Right atrium auricular region (tissue), 2 donors: ENCODE measurements at regions not wholly inside any gene's neighbourhood (a gene's known extent, or its start where the extent isn't known, plus 50 kb on each side); places are given as distances from the start of the nearest gene placed in this dataset.

Source experiments
- DNase-seq: peaks from one replicate; pipeline ENCODE4 v3.0.0-alpha.2; 2019; ENCODE audit warnings: low spot score
- H3K27ac ChIP-seq, 2 donors: fragments of 200-600 bp; sonication (generic); 1 replicate in 1 of 2; 2 replicates in 1 of 2; pipeline ENCODE4 v1.5.1; 2016 to 2019
- H3K27me3 ChIP-seq, 2 donors: fragments of 200-600 bp; sonication (generic); one replicate each; pipeline versions ENCODE4 v1.5.1 to v1.6.0; 2017 to 2019
- H3K36me3 ChIP-seq: fragments of 200-600 bp; sonication (generic); one replicate; pipeline ENCODE4 v1.5.1; 2016
- H3K4me1 ChIP-seq, 2 donors: fragments of 200-600 bp; sonication (generic); one replicate each; pipeline versions ENCODE4 v1.5.1 to v1.6.0; 2017 to 2019
- H3K4me3 ChIP-seq, 2 donors: fragments of 200-600 bp; sonication (generic); 1 replicate in 1 of 2; 2 replicates in 1 of 2; pipeline ENCODE4 v1.5.1; 2017 to 2019; ENCODE audit warnings: mild to moderate bottlenecking in 1 of 2, moderate library complexity in 1 of 2
- H3K9me3 ChIP-seq, 2 donors: fragments of 200-600 bp; sonication (generic); one replicate each; pipeline ENCODE4 v1.5.1; 2019
- TF ChIP-seq, protein P1 (sequence below), 2 donors: fragments of 200-600 bp; sonication (generic); IDR thresholded peaks; one replicate each; pipeline ENCODE4 v1.5.1; 2019; ENCODE audit warnings: antibody characterized with exemption in 2 of 2

DNA sequence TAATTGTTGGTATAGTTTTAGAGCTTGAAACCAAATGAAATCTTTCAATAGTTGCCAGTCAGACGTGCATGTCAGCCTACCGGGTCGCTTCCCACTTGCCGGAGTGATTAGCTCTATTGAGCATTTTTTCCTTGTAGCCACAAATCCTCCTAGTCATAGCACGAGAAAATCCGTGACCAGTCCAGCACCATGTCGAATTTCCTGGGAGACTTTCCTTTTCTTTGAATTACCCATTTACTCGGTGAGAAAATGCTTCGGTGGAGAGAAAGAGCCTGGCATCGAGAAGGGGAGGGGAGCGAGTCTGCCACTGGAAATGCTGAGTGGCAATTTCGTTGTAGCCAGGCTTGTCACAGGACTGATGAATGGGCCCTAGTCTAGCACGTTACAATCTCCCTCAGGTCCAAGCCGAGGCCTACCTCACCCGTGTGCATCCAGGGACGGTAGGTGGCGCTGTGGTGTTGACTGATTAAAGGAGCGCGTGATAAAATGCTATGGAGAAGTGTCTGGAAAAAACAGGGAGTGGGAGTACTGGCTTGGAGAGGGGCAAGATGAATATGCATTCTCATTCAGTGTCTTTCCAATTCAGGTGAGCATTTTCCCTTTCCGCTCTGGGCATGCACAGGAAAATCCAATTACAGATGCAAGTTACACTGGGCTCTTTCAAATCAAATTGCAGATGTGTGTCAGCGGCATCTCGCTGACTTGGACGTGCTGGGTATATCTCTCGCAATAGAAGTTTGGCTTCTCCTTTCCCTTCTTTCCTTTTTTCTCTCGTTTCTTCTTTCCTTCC is 238.8 kb downstream of the EDEM1 start:
- DNase-seq = peak; percentile 80
- H3K4me1 ChIP-seq = peaks cover 0 to 9% of the 10 kb centered on the region in 2 donors
- TF ChIP-seq, protein P1, sequence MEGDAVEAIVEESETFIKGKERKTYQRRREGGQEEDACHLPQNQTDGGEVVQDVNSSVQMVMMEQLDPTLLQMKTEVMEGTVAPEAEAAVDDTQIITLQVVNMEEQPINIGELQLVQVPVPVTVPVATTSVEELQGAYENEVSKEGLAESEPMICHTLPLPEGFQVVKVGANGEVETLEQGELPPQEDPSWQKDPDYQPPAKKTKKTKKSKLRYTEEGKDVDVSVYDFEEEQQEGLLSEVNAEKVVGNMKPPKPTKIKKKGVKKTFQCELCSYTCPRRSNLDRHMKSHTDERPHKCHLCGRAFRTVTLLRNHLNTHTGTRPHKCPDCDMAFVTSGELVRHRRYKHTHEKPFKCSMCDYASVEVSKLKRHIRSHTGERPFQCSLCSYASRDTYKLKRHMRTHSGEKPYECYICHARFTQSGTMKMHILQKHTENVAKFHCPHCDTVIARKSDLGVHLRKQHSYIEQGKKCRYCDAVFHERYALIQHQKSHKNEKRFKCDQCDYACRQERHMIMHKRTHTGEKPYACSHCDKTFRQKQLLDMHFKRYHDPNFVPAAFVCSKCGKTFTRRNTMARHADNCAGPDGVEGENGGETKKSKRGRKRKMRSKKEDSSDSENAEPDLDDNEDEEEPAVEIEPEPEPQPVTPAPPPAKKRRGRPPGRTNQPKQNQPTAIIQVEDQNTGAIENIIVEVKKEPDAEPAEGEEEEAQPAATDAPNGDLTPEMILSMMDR (IDR thresholded peaks at IDR 0.05) = peak; percentile 37 to 73

DNA sequence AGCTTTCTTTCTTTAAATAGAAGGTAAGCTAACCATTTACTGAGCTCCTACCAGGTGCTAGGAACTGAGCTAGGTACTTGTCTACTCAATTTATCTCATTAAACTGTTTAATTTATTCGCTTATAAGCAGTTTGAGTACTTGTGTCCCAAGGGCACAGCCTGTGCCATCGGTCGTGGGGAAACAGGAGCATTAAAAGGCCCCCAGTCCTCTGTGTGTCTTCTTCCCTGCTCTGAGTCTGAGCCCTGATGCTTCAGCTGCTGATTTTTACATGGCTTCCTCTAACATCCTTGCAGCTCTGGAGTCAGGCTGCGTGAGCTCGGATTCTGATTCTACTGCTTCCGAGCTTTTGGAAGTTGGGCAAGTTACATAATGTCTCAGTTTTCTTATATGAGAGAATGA is 239.5 kb downstream of the EDEM1 start:
- Histone ChIP-seq H3K36me3 (no peaks in the 10 kb centered on the region), H3K27ac (no peak overlapping the region), H3K4me1 (peaks cover 0 to 9% of the 10 kb centered on the region in 2 donors), H3K4me3 (no peak overlapping the region), H3K27me3 (no peaks in the 10 kb centered on the region), H3K9me3 (no peaks in the 10 kb centered on the region)
- no peak for DNase-seq
- TF ChIP-seq, protein P1 (IDR thresholded peaks at IDR 0.05) = no peak

More for the DNA sequence above, 238.8 kb downstream of the EDEM1 start:
- Histone ChIP-seq H3K4me3 (no peak overlapping the region), H3K36me3 (no peaks in the 10 kb centered on the region), H3K27me3 (no peaks in the 10 kb centered on the region), H3K27ac (no peak overlapping the region), H3K9me3 (no peaks in the 10 kb centered on the region)

DNA sequence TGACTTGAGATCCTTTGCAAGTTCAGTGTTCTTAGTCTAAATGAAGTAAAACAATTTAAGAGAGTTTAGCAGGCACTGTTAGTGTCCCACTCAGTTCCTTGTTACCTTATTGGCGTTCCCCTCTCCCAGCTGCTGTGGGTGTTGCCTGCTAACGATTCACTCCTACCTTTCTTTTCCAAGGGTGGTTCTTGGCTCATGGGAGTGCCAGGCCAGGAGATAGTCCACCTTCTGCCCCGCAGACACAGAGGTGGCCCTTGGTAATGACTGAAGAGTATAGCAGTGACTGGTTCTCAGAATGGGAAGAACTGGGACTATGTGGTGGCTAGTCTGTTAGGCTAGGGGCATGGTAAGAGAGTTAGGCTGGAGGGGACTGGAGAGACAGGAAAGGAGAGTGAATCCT is 240.4 kb downstream of the EDEM1 start:
- TF ChIP-seq, protein P1 (IDR thresholded peaks at IDR 0.05) = no peak
- H3K4me3 ChIP-seq = no peak overlapping the region
- H3K36me3 ChIP-seq = no peaks in the 10 kb centered on the region
- H3K27ac ChIP-seq = no peak overlapping the region
- no peaks in the 10 kb centered on the region for H3K27me3 ChIP-seq
- H3K9me3 ChIP-seq = no peaks in the 10 kb centered on the region
- H3K4me1 ChIP-seq = peaks cover 0 to 6% of the 10 kb centered on the region in 2 donors
- no peak for DNase-seq

DNA sequence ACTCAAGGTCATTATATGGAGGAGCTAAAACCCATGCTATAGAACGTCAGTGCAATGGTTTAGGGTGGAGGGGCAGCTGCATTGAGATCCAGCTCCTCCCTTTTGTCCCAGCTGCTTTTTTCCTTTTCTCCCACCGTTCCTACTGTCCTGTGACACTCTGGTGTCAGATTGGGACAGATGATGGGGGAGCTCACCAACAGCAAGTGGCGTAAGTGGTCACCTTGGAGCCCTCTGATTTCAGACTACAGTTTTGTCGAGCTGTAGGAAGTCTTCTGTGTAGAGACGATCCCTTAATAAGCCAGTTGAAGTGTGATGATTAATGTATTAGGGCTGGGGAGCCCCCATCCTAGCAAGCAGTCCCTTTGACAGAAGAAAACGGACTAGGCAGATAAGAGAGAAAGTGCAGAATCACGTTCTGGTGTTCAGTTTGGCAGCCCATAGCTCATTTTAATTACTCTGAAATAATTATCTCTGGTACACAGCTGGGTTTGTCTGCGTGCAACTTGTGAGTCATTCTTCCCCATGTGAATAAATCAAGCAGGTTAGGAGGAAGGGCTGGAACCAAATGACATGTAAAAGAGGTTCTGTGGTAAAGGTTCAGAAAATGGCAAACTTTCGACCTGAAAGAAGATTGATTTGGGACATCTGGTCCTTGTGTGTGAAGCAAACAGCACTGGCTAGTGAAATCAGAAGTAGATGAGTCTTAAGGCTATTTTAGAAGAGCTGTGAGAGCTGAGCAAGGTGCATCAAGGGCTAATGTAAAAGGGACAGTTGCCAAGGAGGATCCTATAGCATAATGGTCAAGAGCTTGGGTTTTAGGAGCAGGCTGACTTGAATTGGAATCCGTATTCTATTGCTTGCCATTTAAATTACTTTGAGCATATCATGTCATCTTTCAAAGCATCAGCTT is 241.4 kb downstream of the EDEM1 start:
- no peak for DNase-seq
- TF ChIP-seq, protein P1 (IDR thresholded peaks at IDR 0.05) = no peak

DNA sequence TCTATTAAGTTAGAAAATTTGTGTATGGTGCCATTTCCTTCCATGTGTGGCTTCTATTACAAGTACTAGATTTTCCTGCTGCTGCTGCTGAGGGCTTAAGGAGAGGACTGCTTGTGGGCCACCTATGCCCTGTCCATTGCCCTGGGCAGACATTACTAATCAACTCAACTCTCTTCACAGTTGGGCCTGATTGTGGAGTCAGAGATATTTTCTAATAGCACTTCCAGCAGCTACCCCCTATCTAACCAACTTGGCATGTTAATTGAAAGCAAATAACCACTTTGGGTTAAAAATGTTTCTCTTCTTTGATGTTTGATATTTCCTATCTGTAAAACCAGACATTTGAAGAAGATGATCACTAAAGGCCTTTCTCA is 242.0 kb downstream of the EDEM1 start:
- TF ChIP-seq, protein P1 (IDR thresholded peaks at IDR 0.05) = no peak
- no peak for DNase-seq
- Histone ChIP-seq H3K27me3 (no peaks in the 10 kb centered on the region), H3K27ac (no peak overlapping the region), H3K4me3 (no peak overlapping the region), H3K9me3 (no peaks in the 10 kb centered on the region), H3K4me1 (no peaks in the 10 kb centered on the region), H3K36me3 (no peaks in the 10 kb centered on the region)

More for the DNA sequence above, 241.4 kb downstream of the EDEM1 start:
- H3K36me3 ChIP-seq = no peaks in the 10 kb centered on the region
- H3K4me1 ChIP-seq = no peaks in the 10 kb centered on the region
- no peaks in the 10 kb centered on the region for H3K27me3 ChIP-seq
- no peak overlapping the region for H3K4me3 ChIP-seq
- H3K9me3 ChIP-seq = no peaks in the 10 kb centered on the region
- H3K27ac ChIP-seq = no peak overlapping the region
